CD4-positive, alpha-beta T cell treated with Interleukin-21 for 1 hour (primary cell): ENCODE measurements at regions not wholly inside any gene's neighbourhood (a gene's known extent, or its start where the extent isn't known, plus 50 kb on each side); places are given as distances from the start of the nearest gene placed in this dataset.

Experiments used
- DNase-seq: peaks from one replicate; pipeline ENCODE4 v3.0.0-alpha.2; 2020

GRCh38 chr9:79173932-79174331 lies 397.8 kb upstream of the TLE4 start:
- no peak for DNase-seq

GRCh38 chr9:79176014-79176697 lies 395.6 kb upstream of the TLE4 start:
- no peak for DNase-seq

- no peak for DNase-seq
Measured at GRCh38 chr9:79184831-79185230, 386.9 kb upstream of the TLE4 start.

GRCh38 chr9:79185866-79186265 lies 385.9 kb upstream of the TLE4 start:
- DNase-seq: no peak

GRCh38 chr9:79189511-79189924 lies 382.2 kb upstream of the TLE4 start:
- DNase-seq: no peak

GRCh38 chr9:79193001-79193400 lies 378.8 kb upstream of the TLE4 start:
- DNase-seq: no peak

- DNase-seq: no peak
Measured at GRCh38 chr9:79193501-79194223, 378.1 kb upstream of the TLE4 start.

GRCh38 chr9:79195879-79196278 lies 375.9 kb upstream of the TLE4 start:
- no peak for DNase-seq

- DNase-seq: no peak
Measured at GRCh38 chr9:79196606-79197005, 375.2 kb upstream of the TLE4 start.

- no peak for DNase-seq
Measured at GRCh38 chr9:79200336-79200735, 371.4 kb upstream of the TLE4 start.

GRCh38 chr9:79201636-79202035 lies 370.1 kb upstream of the TLE4 start:
- DNase-seq: no peak

- no peak for DNase-seq
Measured at GRCh38 chr9:79208791-79209396, 362.9 kb upstream of the TLE4 start.

- DNase-seq: no peak
Measured at GRCh38 chr9:79210541-79211243, 361.1 kb upstream of the TLE4 start.

- DNase-seq: no peak
Measured at GRCh38 chr9:79213417-79214125, 358.2 kb upstream of the TLE4 start.

GRCh38 chr9:79215821-79216220 lies 355.9 kb upstream of the TLE4 start:
- DNase-seq: no peak

GRCh38 chr9:79220251-79220650 lies 351.5 kb upstream of the TLE4 start:
- DNase-seq: no peak

- DNase-seq: no peak
Measured at GRCh38 chr9:79220666-79221065, 351.1 kb upstream of the TLE4 start.

GRCh38 chr9:79221084-79221483 lies 350.7 kb upstream of the TLE4 start:
- DNase-seq: no peak

GRCh38 chr9:79222483-79222882 lies 349.3 kb upstream of the TLE4 start:
- DNase-seq: no peak

- DNase-seq: no peak
Measured at GRCh38 chr9:79224672-79225433, 346.9 kb upstream of the TLE4 start.

- no peak for DNase-seq
Measured at GRCh38 chr9:79233542-79233941, 338.2 kb upstream of the TLE4 start.

- DNase-seq: no peak
Measured at GRCh38 chr9:79236466-79236865, 335.3 kb upstream of the TLE4 start.
